H1 (cell line): ENCODE measurements at regions not wholly inside any gene's neighbourhood (a gene's known extent, or its start where the extent isn't known, plus 50 kb on each side); places are given as distances from the start of the nearest gene placed in this dataset.

Experiments used
- TEAD4 ChIP-seq: IDR thresholded peaks from 2 replicates; pipeline ENCODE4 v1.6.1; 2012; ENCODE audit warnings: low read depth, low read length, inconsistent platforms, mixed read lengths
- USF2 ChIP-seq: IDR thresholded peaks from 2 replicates; pipeline ENCODE4 v1.6.1; 2011; ENCODE audit warnings: low read length, improper control_type of control experiment
- TF ChIP-seq, protein P1 (sequence below), 3 experiments: IDR thresholded peaks; 1 replicate in 2 of 3; 2 replicates in 1 of 3; pipeline versions ENCODE4 v1.5.1 to v1.6.1; 2011; ENCODE audit warnings: low read length in 3 of 3, mild to moderate bottlenecking in 3 of 3, inconsistent platforms in 2 of 3, low read depth in 1 of 3, moderate library complexity in 1 of 3; ENCODE audit not compliant: insufficient read depth in 1 of 3; ENCODE audit errors: control extremely low read depth in 1 of 3

- TF ChIP-seq TEAD4 = no peak
- TF ChIP-seq USF2 = no peak
- TF ChIP-seq, protein P1, sequence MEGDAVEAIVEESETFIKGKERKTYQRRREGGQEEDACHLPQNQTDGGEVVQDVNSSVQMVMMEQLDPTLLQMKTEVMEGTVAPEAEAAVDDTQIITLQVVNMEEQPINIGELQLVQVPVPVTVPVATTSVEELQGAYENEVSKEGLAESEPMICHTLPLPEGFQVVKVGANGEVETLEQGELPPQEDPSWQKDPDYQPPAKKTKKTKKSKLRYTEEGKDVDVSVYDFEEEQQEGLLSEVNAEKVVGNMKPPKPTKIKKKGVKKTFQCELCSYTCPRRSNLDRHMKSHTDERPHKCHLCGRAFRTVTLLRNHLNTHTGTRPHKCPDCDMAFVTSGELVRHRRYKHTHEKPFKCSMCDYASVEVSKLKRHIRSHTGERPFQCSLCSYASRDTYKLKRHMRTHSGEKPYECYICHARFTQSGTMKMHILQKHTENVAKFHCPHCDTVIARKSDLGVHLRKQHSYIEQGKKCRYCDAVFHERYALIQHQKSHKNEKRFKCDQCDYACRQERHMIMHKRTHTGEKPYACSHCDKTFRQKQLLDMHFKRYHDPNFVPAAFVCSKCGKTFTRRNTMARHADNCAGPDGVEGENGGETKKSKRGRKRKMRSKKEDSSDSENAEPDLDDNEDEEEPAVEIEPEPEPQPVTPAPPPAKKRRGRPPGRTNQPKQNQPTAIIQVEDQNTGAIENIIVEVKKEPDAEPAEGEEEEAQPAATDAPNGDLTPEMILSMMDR (IDR thresholded peaks at IDR 0.05; ENCODE audit: control extremely low read depth in 1 of 3, insufficient read depth in 1 of 3, low read depth in 1 of 3, low read length in 3 of 3) = no peak
Observed at GRCh38 chr4:27217261-27217769, 356.7 kb downstream of the STIM2 start.
